CD4-positive, alpha-beta T cell treated with Interleukin-17A for 4 hours (primary cell): ENCODE measurements at regions not wholly inside any gene's neighbourhood (a gene's known extent, or its start where the extent isn't known, plus 50 kb on each side); places are given as distances from the start of the nearest gene placed in this dataset.
A peak's percentile ranks its signal among the peaks of the same experiment; 100 is the strongest.
"Not testable (repeated sequence)": the region's sequence is repeated elsewhere in the genome, so short reads cannot be mapped to it uniquely, and the experiment has no call there.

Experiments
- DNase-seq: peaks from one replicate; pipeline ENCODE4 v3.0.0-alpha.2; 2020; ENCODE audit warnings: mixed read lengths

DNA sequence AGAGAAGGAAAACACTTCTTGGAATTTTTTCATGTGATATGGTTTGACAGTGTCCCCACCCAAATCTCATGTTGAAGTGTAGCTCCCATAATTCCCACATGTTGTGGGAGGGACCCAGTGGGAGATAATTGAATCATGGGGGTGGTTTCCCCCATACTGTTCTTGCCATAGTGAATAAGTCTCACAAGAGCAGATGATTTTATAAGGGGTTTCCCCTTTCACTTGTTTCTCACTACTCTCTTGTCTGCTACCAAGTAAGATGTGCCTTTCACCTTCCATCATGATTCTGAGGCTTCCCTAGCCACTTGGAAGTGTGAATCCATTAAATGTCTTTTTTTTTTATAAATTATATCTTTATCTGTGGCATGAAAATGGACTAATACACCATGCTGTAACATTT lies 250.7 kb downstream of the LPIN1 start:
- DNase-seq, result no peak

DNA sequence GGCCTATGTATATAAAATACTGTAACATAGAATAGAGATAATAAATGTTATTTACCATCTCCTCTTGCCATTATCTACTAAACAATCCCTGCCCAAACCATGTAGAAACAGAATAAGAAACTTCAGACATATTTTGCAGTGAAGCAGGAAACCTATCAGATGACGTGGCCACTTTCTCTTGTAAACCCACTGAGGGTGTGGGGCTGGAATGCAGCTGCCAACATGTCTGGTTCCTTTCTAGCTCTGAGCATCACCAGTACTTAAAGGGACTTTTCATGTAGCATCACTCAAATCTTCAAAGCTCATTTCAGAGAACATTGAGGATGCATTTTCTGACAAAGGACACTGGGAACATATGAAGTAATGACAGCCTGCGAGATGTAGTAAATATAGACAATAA lies 251.8 kb downstream of the LPIN1 start:
- no peak for DNase-seq

DNA sequence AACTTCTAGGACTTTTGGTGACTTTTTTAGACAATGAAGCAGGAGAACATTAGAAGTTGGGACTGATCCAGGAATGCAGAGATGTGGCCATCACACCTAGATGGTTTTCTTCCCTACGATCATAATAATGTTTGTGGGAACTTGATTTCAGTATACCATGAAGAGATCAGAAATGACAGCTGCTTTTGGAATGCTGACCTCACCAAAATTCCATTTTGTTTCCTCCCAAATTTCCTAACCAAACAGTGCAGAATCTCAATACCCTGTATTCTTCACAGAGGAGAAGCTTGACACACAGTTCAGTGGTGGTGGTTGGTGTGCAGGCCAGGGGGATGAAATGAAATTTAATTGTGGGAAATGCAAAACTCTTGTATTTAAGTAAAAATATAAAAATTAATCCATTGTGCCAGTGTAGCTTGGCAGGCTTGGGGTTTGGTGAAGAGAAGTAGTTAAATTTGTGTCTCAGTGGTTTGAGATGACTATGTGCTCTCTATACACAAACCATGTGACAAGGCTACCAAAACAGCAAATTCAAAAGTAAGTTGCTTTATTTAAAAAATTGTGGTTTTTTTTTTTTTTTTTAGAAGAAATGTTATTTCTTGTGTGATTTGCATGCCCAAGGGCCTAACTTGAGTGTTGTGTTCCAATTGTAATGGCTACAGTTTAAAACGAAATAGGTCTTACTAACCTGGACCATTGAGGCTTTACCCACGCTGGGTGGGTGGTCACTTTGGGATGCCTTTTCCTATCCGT lies 252.4 kb downstream of the LPIN1 start:
- DNase-seq, result no peak

DNA sequence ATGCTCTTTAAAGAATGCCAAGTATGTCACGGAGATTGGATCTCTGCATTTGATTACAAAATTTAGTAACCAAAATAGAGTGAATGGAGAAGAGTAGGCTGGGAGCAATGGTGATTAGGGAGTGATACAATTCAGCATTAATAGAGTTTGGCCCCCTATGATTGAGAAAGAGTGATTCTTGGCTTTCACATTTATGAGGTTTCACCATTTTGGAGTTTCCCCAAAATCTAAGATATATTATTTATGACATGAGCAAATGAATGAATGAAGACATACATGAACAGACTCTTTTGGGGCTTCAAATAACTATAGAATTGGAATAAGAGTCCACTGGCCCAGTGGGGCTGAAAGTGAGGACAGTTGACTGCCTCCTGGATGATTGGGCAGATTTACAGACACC lies 255.2 kb downstream of the LPIN1 start:
- DNase-seq, result no peak

DNA sequence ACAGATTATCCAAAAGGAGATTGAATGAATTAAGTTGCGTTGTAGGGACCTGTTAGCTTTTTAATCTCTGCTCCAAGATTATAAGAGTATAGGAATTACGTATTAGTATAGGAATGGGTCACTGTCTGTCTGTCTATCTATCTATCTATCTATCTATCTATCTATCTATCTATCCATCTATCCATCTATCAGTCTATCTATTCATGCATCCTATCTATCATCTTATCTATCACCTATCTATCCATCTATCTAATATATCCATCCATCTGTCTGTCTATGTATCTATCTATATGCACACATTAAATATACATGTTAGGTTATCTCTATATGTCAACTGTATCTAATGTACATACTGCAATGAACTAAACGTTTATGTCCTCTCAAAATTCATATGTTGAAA lies 255.8 kb downstream of the LPIN1 start:
- DNase-seq, result no peak

DNA sequence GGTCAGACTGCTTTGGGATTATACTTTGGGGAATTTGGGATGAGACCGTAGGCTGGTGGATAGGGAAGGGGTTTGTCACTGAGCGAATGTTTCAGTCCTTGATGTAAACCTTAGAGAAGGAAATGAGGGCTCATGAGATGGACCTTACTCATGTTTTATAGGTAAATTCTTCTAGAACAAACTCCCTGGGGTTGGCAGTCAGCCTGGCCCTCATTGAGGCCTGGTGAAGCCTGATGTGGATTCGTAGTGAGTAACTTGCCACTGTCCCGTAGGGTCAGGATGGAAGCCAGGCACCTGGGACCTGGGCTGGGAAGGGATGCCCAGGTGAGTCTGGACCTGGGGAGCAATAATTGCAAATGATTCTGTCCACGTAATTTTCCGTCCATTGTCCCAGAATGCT lies 258.3 kb downstream of the LPIN1 start:
- no peak for DNase-seq

DNA sequence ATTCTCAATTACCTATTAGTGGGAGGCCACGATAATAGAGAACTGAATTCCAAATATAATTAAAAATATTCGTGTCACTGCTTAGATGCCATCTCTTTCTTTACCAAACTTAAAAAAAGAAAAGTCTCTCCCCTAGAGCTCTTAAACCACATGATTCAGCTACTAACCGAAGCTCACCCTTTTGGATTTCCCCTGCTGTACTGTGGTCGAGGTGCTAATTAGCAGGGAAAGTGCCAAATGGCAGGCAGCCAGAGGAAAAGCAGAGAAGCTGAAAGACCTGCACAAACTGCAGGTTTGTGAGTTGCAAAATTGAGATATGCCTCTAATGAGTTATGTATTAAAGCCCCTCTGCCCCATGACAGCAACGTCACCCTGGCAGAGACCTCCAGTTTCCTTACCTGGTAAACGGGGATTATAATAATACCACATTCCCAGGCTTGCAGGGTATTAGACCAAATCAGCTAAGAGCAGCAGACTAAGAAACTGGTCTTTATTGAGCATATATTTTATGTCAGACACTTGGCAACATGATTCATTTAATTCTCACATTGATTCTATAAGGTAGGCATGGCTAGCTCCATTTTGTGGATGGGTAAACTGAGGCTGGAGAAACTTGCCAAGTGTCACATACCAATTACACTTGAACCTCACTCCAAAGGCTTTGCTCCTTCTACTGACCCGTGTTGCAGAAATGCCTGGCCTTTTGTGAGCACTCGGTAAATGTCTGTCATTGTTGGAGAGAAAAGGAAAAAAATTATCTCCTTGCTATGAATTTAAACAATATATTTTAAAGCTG lies 259.7 kb downstream of the LPIN1 start:
- DNase-seq, result peak; percentile 52

DNA sequence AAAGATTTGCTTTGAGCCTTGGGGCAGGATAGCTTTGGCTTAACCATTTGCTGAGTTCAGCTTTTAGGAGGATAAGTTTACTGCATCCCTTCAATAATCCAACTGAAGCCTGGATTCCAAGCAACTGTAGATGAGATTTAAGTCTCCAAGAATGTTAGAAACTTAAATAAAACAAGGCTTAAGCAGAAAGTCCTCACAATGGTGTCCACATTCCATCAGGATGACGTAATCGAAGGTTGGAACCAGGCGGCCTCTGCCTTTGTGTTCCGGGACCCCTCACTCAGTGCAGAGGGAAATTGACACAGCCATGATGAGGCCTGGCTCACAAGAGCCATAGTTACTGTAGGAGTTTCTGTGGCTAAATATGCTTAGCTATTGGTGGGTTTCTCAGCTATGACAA lies 260.4 kb downstream of the LPIN1 start:
- no peak for DNase-seq

DNA sequence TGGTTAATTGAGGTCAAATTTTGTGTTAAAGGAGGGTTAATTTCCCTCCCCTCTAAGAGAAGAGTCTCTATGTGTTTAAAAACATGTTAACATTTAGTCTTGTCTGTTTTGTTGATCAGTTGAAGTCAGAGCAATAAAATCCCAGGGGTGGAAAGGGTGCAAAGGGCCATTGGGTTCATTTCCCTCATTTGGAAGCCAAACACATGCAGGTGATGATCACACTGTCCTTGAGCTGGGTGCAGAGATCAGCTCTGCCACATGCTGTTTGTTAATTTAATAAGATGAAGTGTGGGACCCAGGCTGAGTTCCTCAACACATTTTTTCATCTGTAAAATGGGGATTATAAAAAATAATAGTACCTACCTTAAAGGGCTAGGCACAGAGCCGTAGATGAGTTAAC lies 260.9 kb downstream of the LPIN1 start:
- DNase-seq, result no peak

DNA sequence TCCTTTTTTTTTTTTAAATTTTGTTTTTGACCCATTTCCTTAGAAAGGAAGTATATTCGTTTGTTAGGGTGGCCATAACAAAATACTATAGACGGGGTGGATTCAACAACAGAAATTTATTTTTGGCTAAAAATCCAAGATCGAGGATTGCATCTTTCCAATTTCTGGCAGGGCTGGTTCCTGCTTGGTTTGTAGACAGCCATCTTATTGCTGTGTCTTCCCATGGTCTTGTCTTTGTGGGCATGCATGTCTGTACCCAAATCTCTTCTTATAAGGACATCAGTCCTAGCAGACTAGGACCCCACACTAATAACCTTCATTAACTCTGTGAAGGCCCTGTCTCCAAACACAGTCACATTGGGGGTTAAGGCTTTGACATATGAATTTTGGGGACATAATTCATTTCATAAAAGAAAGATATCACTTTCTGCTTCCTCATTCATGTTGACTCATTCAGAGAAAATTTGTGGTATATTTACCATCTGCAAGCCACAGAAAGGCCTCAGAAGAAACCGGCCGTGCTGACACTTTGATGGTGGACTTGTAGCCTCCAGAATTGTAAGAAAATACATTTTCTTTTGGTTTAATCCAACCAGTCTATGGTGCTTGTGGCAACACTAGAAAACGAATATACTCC lies 262.1 kb downstream of the LPIN1 start:
- DNase-seq, result no peak

DNA sequence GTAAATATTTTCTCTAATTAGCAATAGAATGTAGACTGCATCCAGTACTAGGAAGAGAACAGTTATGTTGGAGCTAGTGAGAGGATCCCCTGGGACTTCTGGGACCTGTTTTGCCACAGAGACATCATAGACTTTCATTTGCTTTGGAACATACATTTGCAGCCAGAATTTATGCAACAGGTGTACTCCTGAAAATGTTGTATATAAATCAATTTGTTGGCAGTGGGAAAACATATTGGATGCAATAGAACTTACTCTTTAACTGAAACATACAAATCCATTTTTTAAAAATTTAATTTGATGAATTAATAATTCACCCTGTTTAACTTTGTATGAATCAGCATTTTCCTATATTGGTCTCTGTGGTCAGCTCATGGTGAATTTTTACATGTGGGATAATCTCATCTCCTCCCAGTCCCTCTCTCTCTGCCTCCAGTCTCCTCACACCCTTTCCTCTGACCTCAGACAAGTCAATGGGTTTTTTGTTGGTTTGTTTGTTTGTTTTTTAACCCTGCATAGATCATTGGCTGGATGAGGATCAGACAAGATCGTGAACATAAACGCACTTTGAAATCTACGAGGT lies 263.0 kb downstream of the LPIN1 start:
- no peak for DNase-seq

DNA sequence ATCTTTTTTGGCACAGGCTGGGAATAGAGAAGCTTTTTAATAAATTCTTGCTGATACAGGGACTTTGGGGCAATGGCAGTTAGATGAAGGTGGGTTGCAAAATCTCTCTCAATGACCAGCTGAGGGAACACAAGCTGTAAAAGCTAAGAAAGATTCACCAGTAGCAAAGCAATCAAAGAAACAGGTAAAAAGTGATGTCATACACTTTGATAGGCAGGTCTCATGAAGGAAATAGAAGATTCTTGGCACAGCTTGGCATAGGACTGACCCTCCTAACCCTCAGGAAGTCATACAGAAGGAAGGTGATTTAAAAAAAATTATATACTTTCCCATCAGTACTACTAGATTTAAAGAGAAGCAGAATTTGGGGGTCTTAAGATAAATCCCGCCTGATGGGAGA lies 263.6 kb downstream of the LPIN1 start:
- DNase-seq, result no peak

DNA sequence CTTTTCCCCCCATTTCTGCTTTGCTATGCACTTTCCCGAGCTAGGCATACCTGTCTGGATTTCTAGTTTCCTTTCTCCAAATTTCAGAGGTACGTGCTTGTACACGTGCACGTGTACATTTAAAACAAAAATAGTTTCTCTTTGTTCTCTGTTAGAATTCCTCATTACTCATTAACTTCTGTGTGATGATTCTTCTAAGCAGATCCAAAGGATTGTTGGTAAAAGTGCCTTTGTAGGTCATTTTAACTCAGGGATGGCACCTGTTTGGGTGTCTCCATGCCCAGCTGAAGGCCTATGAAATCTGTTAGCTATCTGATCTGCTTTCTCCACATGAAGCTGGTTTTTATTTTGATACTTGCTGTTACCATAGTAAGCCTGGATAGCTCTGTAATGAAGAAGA lies 264.3 kb downstream of the LPIN1 start:
- no peak for DNase-seq

DNA sequence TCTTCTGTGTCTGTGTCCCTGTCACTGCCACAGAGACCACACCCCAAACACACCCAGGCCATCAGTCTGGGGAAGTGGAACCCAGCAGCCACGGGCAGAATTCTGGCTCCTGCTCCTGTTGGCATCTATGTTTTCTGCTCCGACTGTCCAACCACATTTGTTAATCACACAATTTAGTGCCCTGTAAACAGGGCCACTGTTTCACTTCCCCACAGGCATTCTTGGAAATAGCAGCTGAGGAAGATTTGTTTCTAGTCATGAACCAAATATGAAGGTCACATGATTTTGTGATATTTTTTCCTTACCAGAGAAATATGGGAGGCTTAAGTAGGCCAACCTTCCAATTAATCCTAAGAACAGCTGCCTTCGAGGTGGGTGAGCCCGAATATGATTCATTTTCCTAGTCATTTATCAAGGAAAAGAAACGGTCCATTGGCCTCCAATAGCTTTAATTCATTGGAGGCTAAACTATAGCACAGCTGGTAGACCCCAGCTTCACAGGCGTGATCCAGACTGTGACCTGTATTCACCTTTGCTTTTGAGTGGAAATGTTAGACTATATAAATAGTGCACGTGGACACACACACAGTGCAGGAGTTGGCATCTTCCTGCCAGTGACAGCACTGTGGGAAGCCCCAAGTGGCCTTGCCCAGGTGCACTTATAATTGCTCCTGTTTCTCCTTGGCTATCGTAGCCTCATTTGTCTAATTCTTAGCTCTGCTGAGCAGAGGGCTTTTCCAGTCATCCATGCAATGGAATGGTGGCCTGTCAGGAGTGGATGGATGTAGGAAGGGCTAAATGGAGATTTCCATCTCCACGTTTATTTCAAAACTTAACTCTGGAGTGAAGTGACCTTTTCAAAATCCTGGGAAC lies 267.9 kb downstream of the LPIN1 start:
- DNase-seq, result no peak

DNA sequence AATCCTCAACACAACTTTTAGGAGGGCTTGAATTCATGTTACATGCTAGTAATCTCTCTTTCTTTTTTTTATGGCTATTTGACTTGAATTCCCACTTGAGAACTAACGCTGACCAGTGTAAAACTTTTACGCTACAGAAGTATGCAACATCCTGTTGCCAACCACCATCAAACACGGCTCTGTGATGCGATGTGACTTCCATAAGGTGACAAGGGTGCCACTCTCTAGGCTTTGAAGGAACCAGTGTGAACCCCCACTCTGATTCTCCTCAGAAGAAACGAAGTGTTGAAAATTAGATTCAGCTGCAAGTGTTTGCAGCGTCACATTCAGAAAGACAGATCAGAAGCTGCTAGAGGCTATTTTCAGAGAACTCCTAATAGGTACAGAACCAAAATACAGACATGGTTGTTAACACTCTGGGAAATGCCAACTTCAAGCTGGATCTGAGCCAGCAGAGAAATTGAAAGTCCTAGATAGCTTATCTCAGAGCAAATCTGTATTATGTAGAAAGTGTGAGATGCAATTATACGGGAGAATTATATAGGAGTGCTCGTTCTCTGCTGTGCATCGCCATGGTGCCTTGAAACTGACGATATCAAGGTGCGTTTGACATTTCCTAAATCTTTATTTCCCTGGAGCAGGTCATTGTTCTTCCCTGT lies 271.2 kb downstream of the LPIN1 start:
- no peak for DNase-seq

DNA sequence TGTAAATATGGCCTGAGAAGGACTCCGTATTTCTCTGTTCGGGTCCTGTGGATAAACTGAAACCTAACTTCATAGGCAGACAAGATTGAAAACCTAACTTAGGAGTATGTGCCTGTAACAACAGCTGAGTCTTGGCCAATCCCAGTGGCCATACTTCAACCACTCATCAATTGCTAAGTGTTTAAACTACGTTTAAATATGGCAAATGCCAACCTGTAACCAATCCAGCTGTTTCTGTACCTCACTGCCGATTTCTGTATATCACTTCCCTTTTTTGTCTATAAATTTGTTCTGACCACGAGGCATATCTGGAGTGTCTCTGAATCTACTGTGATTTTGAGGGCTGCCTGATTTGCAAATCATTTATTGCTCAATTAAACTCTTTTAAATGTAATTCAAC lies 272.3 kb downstream of the LPIN1 start:
- DNase-seq, result not testable (repeated sequence)

DNA sequence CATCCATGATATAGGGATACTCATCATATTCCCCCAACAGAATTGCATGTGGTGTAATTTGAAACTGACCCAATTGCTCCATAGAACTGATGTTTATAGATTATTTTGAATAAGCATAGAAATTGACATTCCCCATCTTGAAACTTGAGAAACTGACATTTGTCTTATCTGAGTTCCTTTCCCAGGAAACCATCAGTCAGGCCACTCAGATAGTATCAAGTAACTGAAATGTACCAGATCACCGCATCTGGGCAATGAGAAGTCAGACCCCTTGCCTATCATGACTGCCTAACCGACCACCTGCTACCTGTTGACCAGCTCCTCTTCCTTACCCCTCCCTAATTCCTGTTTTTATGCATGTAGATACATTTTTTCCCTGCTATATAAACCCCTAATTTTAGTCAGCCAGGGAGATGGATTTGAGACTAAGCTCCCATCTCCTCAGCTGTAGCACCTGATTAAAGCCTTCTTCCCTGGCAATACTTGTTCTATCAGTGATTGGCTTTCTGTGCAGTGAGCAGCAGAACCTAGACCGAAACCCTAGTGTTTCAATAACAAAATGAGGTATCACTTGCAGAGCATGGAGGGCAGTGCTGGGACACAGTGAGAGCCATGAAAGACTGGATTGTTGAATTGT lies 274.5 kb downstream of the LPIN1 start:
- no peak for DNase-seq

DNA sequence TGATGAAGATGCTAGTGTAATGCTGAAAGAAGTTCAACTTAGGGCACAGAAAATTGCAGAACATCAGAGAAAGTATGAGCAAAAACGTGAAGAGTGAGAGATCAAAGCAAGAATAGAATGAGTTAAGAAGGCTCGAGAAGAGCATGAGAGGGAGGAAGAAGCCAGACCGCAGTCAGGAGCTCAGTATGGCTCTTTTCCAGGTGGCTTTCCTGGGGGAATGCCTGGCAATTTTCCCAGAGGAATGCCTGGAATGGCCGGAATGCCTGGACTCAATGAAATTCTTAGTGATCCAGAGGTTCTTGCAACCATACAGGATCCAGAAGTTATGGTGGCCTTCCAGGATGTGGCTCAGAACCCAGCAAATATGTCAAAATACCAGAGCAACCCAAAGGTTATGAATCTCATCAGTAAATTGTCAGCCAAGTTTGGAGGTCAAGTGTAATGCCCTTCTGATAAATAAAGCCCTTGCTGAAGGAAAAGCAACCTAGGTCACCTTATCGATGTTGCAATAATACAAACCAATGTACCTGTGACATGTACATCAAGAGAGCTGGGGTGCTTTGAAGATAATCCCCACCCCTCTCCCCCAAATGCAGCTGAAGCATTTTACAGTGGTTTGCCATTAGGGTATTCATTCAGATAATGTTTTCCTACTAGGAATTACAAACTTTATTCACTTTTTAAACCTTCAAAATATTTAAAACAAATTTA lies 277.9 kb downstream of the LPIN1 start:
- DNase-seq, result not testable (repeated sequence)

DNA sequence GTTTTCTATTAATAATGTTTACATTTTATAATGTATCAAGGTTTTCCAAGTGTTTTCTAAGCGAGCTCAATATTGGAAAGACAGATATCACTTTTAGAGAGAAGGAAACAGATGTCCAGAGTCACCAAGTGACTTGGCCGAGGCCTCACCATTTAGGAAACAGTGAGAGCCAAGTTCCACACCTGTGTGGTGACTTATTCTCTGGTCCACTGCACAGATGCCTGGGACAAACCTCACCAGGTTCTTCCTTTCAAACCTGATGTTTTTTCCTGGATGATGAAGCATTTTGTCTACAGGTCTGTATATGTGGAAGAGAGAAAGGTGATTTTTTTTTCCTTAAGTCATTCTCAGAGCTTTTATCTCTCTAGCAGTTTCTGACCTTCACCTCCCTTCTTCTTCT lies 280.7 kb downstream of the LPIN1 start:
- no peak for DNase-seq

DNA sequence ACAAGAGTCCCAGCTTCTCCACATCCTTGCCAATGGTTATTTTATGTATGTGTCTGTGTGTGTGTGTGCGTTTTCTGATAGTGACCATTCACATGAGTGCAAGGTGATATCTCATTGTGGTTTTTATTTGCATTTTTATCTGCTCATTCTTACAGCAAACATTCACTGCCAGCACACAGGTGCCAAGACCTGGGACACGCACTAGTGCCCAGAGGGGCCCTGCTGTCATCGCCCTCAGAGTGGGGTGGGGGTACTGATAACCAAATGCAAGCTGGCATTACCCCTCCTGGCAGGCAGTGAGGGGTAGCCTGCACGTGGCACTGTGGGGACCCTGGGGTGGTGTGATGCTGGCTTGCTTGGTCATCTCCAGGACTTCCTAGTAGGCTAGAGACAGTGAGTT lies 285.4 kb downstream of the LPIN1 start:
- DNase-seq, result no peak

DNA sequence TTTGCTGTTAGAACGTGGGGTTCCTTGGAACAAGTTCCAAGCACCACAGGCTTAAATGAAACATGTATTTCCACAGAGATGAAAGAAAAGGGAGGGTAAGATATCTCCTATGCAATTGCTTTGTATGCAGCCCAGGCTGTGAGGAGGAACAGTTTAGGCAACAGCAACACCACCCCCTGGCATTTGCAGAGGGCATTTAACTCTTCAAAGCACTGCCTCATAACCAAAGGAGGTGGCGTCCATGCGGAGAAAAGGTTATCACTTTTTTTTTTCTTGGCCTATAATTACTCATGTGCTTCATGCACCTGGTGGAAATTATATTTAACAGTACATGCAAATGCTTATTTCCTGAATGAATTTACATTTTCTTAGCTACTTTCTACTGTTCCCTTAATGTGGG lies 286.0 kb downstream of the LPIN1 start:
- DNase-seq, result no peak
